ENCODE measurements at regions not wholly inside any gene's neighbourhood (a gene's known extent, or its start where the extent isn't known, plus 50 kb on each side); places are given as distances from the start of the nearest gene placed in this dataset.

DNA sequence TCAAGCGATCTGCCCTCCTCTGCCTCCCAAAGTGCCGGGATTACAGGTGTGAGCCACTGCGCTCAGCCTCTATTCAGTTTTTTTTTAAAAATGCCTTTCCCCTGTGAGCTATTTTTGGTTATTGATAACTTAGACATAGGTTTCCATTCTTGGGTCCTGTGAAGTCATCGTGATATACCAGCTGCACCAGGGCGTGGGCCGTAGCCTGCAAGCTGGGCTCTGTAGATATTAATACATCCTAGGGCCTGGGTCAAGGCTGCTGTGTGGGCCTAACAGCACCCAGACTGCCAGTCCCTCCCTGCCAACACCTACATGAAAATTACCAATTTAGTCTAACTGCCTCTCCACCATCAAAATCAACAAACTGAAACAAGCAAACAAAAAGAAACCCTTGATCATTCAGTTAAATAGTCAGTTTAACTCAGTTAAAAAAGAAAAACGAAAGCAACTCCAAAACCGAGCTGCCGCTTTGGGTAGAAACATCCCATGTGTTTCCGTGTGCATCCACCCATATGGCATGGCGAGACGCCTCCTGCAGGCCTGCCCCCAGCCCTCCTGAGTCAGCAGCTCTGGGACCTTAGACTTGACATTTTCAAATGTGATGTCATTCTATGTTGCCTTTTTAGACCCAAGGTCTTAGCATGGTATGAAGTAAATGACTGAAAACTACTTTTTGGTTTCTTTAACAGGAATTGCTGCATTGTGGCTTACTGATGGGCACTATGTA is 330.2 kb downstream of the GLRX3 start:
- DNase-seq, result no peak

DNA sequence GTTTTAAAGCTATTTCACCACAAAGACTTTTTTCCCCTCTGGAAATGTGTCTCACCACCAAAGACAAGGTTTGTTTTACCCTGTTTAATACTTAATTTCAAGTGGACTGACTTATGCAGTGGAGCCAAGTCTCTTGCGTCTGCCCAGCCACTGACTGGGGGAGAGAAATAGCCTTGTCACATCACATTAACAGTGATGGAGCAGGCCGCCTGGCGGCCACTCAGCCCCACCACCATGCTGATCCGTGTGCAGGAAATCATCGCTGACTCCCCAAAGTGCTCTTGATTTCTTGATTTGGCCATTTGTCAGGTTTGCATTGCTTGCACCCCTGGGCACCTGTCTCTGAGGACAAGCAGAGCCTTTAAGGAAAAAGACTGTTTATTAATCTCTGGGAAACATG is 334.1 kb downstream of the GLRX3 start:
- DNase-seq, result no peak

DNA sequence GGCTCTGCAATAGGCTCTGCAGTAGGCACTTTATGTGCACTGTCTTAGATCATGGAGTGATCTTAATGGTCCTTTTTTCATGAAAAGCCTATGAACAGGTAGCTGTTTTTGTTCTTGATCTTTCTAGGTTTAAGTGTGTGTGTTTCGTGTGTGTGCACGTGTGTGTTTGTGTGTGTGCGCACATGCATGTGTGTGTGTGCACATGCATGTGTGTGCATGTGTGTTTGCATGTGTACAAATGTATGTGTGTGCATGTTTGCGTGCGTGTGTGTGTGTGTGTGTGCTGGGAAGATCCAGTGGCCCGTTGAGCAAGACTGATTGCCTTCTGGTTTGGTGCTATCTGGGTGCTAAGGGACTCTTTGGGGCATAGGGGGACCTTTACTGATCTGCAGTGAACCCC is 334.8 kb downstream of the GLRX3 start:
- DNase-seq, result no peak

DNA sequence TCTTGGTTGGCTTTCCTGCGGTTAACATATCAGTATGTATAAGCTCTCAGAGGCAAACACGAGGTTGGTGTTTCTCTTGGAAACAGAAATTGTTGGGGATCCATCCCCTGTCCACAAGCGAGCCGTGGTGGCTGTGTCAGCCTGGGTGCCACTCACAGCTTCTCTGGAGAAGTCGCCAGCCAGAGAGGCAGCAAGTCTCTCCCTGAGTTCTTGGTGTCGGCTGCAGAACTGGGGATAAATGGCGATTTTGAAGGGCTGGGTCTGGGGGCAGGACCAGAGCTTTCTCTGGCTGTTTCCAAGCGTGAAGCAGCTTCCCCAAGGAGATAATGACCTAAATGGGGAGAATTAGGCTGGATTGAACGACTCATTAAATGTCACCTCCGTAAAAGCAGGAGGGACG is 335.3 kb downstream of the GLRX3 start:
- DNase-seq, result no peak

DNA sequence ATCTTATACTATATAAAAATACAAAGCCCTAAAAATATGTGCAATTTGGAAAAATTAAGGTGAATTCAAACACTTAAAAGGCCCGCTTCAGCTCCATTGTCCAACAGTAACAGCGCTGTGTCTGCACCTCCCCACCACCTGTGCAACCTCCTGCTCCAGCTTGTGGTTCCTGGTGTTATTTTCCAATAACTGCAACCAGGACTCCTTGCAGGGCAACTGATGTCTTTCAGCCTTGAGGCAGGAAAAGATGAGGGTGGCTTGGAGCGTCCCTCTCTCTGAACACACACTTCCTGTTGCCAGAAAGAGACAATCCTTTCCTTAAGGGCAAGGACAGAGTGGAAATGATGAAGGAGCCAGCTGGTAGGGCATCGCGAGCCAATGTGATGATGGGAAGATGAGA is 336.0 kb downstream of the GLRX3 start:
- no peak for DNase-seq

DNA sequence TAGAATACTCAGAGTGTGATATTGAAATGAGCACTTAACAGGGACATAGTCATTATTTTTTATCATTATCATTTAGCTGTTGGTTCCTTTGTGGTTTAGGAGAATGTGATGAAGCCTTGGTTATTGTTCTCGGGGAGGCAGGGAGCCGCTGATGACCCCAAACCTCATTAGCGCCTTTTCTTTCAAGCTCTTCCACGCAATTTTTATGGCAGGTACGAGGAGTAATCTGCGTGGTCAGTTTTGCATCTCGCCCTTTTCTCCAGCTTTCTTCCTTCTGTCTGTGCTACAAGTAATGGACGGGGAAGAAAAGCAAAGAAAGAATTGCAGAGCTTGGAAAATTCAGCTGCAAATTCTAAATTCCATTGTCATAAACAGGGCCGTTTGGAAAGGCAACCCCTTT is 338.4 kb downstream of the GLRX3 start:
- DNase-seq, result no peak

DNA sequence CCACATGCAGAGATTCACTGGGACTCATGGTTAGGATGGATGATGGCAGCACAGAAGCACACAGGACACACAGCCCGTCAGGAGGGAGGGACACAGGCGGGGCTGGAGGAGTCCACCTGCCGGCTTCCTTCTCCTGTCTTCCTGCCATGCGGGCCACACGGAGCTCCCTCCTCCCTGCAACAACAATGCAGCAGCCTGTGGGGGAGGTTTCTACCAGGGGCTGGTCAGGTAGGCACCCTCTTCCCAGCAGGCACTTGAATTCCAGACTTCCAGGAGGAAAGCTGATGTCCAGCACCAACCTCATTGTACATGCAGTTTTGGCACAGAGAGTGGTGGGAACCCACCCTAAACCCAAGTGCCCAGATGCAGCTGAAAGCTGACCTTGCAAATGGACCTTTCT is 341.2 kb downstream of the GLRX3 start:
- no peak for DNase-seq

DNA sequence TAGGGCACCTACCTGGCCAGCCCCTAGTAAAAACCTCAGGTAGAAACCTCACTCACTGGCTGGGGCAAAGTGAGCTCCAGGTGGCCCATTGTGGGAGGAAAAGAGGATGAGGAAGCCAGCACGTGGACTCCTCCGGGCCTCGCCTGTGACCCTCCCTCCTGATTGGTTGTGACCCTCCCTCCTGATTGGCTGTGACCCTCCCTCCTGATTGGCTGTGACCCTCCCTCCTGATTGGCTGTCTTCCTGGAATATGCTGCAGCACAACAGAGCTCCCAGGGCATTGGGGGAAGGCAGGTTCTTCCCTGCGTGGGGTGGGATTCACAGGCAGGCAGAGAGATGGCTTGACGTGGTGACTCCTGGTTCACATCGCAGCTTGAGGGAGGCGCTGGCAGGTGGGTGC is 343.0 kb downstream of the GLRX3 start:
- DNase-seq, result no peak

DNA sequence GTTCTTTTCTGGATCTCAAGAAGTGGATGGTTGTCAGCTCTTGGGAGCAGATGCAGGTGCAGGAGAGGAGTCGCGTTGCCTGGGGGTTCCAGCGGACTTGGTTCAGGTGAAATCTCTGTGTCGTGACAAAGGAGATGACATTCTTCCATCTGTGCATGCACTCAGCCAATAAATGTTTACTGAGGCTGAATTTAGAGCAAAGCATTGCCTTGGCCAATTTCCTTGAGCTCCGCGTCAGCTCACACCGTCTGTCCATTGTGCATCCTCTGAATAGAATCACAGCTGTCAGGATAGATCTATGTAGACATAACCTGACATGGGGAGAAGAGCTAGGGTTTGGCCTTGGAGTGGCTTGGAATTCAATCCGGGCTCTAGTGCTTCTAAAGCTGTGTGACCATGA is 343.7 kb downstream of the GLRX3 start:
- DNase-seq, result no peak

DNA sequence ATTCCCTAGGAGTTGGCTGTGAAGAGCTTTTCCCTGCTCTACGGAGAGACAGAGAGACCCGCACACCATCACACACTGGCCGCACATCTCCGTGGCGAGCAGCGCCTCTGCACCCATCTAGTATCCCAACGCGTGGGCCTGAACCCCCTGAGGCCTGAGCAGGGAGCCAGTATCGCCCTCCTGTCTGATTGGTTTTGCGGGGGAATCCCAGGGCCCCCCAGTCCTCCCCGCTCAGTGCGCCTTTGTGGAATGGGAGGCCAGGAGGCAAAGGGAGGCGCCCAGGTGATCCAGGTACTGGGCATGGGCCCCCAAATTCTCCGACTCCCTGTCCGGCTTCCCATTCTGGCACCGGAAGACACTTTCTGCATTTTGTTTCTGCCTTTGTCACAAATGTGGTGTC is 344.3 kb downstream of the GLRX3 start:
- no peak for DNase-seq

DNA sequence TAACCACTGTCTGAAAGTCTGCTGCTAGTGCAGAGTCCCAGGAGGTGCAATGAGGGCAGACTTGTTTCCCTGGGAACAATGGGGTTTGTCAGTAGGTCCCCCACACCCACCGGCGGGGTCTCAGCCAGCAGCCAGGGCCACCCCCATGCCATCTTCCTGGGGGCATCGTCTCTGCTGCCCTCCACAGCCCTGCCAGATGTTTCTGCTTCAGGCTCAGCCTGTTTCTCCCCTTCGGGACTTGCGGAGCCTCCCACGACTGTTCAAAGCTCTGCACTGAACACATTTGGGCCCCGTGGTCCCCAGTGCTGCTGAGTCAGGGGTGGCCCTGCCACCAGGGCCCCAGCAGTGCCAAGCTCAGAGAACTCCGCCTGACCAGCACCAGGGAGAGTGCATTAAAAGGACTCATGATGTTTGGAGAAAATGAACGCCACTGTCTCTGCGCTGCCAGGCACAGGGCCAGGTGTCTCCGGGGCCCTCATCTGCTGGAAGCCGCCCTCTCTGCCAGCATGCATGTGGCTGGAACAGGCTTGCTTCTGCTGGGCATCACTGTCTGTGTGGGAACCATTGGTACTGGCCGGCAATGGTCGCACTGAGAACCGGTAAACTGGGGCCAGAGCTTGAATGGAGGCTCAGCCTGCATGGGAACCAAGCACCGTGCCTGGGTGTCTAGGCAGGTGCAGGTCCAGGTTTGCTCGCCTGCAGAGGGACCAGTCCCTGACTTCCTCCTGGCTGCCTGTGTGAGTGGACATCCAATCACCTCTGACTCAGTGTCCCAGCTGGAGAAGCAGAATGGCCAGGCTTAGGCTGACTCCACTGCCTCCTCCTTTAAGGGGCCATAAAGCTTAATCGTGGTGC is 345.1 kb downstream of the GLRX3 start:
- DNase-seq, result no peak

DNA sequence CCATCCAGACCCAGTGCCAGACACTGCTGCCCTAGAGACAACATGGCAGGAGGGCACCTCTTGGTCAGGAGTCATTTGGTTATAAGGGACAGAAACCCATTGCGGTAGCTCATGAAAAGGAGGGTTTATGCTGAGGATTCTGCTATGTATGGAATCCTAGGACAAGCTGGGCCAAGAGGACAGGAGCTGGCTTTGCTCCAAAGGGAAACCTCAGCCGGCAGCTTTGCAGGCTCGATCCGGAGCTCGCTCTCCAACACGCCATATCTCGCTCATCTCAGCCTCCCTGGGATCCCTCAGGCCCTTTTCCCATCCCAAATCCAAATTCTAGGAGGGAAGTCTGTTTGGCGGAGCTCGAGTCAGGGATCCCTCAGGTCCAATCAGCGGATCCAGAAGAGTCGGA is 345.7 kb downstream of the GLRX3 start:
- no peak for DNase-seq

DNA sequence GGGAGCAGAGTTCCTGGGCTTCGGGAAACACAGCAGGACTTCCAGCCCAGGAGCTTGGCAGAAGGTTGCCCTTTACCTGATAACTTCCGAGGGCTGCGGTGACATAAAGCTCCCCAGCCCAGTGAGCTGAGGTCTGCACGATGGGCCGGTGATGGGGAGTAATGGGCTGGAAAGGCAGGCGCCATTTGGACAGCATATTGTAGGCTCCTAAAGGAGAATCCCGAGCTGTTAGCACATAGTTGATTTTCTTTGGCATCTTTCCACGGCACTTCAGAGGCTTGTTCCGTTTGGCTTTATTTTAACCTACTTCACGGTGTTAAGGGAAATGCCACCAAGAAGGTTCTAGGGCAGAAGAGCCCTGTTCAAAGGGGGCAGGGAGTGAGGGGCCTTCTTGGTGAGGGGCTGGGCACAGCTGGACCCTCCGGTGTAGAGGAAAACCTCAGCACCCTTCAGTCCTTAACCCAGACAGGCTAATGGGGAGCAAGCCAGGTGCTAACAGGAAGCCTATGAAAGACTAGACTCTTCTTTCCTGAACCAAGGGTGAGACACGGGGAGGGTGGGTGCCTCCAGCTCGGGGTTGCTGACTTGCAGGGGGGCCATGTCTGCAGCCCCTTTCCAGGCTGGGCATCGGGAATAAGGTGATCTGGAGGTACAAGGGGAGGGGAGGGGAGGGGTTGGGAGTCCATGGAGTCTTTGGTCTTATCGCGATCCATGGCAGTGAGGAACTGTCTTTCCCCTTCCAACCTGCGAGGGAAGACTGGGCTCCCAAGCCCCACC is 347.7 kb downstream of the GLRX3 start:
- no peak for DNase-seq

DNA sequence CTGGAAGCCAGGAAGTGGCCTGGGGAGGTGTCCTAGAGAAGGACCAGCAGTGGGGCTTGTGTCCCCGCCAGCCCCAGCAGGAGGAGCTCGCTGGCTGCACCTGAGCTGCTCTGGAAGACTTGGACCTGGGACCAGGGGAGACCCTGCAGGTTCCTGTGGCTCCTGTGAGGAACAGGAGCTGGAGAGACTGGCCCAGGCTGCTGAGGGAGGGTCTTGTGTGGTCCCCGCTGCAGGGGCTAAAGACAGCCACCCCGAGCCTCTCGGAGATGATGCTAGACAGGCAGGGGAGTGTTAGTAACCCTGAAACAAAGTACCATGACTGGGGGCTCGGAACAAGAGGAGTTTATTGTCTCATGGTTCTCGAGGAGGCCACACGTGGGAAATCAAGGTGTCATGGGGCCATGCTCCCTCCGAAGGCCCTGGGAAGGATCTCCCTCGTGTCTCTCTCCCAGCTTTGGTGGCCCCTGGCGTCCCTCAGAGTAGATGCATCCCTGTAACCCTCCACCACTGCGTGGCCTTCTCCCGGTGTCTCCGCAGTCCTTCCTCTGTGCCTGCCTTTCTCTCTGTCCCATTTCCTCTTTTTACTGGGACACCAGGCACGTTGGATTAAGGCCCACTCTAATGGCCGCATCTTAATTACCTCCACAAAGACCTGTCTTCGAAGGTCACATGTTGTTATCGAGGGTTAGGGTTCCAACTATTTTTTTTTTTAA is 348.4 kb downstream of the GLRX3 start:
- DNase-seq, result no peak

DNA sequence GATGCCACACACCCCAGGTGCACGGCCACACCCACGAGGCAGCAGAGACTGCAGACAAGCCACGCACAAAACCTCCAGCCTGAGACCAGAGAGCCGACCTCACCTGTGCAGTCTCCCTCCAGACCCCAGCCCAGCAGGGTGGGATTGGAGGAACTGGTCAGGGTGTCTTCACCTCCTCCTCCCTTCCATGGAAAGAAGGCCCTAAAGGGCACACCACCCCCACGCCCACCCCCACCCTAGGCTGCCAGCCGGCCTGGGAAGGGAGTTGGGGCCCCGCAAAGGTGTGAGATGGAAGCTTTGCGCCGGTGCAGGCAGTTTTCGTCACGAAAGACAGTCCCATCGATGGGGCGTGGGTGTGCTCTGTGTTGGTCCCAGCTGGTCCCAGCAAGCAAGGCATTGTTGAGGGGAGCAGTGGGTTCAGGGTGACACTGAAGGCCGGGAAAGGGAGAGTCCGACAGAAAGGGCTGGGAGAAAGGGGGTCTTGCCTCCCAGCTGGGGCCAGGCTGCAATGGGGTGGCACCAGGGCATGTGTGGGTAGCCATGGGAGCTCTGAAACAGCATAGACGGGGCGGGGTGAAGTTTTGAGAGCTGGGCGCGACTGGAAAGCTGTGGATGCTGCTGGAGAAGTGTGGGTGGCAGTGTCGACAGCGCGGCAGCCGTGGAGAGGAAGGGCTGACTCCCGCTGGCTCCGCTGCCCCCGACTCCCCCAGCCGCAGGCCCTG is 349.2 kb downstream of the GLRX3 start:
- no peak for DNase-seq

DNA sequence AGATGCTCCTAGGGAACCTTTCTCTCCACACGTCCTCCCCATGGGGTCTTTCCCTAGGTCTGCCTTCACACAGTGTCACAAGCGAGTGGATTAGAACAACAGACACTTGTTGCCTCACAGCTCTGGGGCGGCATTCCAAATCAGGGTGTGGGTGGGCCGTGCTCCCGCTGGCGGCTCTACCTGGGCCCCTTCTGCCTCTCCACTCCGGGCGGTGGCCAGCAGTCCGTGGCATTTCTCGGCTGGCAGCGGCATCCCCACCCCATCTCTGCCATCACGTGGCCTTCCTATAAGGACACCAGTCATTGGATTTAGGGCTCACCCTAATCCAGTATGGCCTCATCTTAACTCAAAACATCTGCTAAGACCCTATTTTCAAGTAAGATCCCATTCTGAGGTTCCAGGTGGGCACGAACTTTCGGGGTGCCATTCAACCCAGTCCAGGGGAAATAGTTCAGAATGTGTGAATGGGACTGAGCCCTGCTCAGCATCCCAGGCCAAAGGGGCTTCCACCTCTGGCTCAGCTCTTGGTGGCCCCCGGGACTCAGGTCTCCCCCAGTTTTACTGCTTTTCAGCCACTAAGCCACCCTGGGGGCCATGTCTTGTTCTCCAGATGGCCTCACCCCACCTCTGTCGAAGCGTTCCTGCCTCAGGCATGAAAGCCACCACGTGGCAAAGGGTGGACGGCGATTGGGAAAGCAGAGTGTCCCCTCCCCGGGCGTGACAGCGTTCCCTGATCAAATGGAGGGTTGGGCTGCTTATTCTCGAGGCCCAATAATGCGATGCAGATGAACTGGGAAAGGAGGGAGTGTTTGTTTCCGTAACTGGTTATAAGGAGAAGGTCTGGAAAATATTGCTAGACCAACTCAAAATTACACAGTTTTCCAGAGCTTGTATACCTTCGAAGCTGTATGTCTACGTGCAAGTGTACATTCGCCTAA is 350.0 kb downstream of the GLRX3 start:
- no peak for DNase-seq

DNA sequence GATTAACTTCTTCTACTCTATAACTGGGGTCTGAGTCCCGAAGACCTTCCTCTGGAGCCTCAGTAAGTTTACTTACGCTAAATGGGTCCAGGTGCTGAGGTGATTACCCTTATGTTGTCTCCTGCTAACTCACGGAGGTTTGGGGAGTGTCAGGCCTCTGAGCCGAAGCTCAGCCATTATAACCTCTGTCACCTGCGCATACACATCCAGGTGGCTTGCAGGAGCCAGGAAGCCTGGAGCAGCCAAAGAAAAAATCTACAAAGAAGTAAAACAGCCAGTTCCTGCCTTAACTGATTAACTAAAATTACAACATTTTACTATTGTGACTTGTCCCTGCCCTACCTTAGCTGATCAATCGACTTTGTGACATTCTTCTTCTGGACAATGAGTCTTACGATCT is 350.7 kb downstream of the GLRX3 start:
- no peak for DNase-seq

DNA sequence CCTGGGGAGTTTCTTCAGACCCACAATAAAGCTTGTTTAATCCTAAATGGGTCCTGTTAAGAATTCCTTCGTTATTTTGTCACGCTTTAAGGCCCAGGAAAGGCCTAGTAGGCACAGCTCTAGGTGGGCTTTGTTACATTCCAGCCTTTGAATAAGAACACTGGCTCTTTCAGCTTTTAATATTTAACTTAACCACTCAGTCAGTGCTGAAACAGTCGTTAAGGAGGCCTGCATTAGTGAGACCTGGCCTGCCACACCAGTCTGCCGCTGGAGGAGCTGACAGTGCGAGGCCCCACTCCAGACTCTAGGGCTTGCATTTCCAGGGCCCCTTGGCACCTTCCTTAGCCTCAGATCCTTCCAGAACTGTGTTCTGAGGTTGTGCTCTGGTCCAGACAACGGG is 351.4 kb downstream of the GLRX3 start:
- no peak for DNase-seq

DNA sequence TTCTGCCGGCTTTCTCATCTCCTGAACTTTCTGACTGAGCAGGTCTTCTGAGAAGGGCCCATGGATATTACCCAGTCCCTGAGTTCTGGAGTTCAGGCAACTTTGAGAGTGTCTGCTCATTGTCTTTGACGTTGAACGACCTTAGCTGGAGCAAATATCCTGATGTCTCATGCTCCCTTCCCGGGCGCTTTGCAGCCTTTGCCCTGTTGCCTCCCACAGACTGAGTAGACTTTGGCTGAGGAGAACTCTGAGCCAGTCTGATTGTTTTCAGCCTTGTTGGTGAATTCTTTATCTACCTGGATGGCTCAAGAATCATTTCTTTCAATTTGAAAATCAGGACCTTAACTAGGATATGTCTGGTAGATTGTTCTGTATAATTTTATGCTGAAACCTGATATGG is 353.7 kb downstream of the GLRX3 start:
- DNase-seq, result no peak

DNA sequence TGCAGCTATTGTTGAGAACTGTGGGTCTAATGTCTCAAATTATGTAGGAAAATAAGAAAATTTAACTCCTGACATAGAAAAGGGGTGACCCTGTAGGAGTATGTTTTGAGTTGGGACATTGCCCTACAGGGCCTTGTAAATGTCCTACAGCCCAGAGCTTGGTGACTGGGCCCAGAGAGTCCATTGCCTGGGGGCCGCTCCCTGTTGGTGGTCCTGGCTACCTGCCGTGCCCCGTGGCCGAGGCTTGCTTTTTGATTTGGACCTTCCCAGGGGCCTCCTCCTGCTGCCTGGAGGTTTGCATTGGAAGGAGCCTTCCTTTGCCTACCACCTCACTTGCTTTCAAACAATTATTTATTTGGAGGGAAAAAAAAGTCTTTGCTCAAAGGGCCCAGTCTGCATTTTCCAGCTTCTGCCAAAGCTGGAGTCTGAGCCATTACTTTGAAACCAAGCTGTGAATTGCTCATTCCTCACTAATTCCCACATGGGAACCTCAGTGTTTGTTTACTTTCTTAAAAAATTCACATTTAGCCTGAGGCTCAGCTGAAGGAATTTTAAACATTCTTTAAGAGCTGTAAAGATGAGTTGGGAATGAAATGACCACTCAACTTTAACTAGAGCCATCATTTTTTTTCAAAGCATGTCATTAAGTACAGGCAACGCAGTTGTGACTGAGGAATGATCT is 355.0 kb downstream of the GLRX3 start:
- DNase-seq, result no peak

DNA sequence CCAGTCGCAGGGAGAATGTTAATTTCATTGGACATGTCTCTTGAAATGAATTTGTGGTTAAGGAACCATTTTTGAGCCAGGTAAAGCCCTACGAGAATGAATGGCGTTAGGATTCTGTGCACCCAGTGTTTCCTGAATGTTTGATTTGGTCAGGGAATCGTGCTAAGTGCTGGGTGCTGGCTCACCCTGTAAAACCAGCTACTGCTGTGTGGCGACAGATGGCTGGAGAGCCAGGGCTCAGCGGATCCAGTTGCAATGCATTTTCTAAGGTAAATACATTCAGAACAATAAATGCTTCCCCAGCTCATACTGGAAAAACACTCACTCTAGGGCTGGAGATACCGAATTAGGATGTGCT is 355.5 kb downstream of the GLRX3 start:
- no peak for DNase-seq
